ENCODE measurements at regions not wholly inside any gene's neighbourhood (a gene's known extent, or its start where the extent isn't known, plus 50 kb on each side); places are given as distances from the start of the nearest gene placed in this dataset.
"Not testable (repeated sequence)": the region's sequence is repeated elsewhere in the genome, so short reads cannot be mapped to it uniquely, and the experiment has no call there.

DNA sequence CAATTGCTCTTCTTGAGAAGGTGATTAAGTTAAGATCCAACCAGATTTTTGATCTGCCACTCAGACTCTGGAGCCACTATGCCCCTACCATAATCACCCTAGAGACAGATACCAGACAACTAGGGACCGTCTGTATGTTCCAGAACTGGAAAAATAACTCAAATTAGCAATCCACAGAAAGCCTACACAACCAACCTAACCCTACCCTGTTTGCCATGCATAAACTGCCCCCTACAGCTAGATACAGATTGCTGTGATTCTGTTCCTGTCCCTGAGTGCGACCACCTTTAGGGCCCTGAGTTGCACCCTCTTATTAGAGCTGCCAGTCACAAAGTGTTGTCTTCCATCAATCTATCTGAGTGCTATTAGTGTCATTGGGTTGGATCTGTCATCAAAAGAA, 929.8 kb upstream of the SLITRK1 start:
- no peak overlapping the region for H3K4me3 ChIP-seq (ENCODE audit: low read depth, low read length)
- TF ChIP-seq, protein P1, sequence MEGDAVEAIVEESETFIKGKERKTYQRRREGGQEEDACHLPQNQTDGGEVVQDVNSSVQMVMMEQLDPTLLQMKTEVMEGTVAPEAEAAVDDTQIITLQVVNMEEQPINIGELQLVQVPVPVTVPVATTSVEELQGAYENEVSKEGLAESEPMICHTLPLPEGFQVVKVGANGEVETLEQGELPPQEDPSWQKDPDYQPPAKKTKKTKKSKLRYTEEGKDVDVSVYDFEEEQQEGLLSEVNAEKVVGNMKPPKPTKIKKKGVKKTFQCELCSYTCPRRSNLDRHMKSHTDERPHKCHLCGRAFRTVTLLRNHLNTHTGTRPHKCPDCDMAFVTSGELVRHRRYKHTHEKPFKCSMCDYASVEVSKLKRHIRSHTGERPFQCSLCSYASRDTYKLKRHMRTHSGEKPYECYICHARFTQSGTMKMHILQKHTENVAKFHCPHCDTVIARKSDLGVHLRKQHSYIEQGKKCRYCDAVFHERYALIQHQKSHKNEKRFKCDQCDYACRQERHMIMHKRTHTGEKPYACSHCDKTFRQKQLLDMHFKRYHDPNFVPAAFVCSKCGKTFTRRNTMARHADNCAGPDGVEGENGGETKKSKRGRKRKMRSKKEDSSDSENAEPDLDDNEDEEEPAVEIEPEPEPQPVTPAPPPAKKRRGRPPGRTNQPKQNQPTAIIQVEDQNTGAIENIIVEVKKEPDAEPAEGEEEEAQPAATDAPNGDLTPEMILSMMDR (IDR thresholded peaks at IDR 0.05; ENCODE audit: insufficient read depth, low read depth, low read length, missing control alignments): no peak
- DNase-seq (ENCODE audit: low read depth): no peak

DNA sequence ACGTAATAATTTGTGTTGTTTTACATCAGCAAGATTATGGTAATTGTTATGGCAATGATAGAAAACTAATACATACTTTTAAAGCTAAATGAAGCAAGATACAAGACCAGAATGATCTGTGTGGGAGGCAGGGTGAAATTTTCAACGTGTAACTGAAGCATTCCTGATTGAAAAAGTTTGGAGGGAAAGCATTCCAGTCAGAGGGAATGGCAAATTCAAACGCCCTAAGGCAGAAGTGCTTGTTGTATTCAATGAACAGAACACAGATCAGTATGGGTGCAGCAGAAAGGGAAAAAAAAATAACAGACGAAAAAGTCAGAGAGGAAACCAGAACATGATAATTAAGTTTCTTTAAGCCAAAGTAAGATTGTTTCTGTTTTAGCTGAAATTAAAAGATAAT, 928.5 kb upstream of the SLITRK1 start:
- TF ChIP-seq, protein P1 (IDR thresholded peaks at IDR 0.05; ENCODE audit: insufficient read depth, low read depth, low read length, missing control alignments): no peak
- no peak overlapping the region for H3K4me3 ChIP-seq (ENCODE audit: low read depth, low read length)
- no peak for DNase-seq (ENCODE audit: low read depth)

DNA sequence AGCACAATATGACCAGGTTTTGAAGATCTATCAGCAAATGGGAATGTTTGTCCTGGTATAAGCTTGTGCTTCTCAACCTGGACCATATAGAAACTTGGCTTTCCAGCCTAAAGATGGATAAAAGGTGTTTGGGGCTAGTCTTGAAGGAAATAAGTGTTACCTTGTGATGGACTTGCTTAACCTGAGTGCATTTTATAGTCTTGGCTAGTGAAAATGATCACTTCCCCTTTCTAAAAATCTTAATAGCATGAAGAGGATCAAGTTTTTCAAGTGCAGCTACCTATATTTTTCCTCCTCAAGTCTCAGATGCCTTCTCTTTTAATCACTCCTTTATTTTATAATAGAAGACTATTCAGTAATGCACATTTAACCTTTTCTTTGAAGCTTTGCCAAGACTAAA, 919.8 kb upstream of the SLITRK1 start:
- DNase-seq (ENCODE audit: low read depth): no peak
- TF ChIP-seq, protein P1 (IDR thresholded peaks at IDR 0.05; ENCODE audit: insufficient read depth, low read depth, low read length, missing control alignments): no peak
- no peak overlapping the region for H3K4me3 ChIP-seq (ENCODE audit: low read depth, low read length)

DNA sequence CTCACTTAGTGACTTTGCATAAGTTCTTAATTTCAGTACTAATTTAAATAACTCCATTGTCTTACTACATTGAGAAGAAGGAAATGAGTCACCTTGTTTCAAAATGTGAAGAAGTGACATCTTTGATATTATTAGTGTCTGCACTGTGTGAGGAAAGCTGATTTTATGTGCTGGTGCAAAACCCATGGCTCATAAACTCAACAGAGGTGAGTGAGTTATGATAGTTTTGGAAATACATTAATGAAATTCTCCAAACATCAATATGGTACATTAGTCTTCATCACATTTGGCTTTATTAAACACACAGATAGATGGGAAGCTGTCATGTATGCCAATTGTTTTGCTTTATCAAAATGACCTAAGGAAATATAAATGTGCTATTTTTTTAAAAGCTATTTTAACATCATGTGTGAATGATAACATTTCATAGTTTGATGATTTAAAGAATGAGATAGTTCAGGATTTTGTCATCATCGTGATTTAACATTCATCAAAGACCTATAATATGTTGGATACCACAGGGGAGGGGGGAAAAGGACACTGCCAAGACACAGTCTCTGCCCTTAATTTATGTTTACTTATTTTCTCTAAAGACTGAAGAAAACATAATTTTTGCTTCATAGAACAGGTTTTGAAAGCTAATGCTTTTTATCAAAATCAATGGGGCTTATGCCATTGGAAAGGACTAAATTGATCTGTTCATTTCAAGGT, 902.3 kb upstream of the SLITRK1 start:
- TF ChIP-seq, protein P1 (IDR thresholded peaks at IDR 0.05; ENCODE audit: insufficient read depth, low read depth, low read length, missing control alignments): no peak
- DNase-seq (ENCODE audit: low read depth): no peak
- no peak overlapping the region for H3K4me3 ChIP-seq (ENCODE audit: low read depth, low read length)

DNA sequence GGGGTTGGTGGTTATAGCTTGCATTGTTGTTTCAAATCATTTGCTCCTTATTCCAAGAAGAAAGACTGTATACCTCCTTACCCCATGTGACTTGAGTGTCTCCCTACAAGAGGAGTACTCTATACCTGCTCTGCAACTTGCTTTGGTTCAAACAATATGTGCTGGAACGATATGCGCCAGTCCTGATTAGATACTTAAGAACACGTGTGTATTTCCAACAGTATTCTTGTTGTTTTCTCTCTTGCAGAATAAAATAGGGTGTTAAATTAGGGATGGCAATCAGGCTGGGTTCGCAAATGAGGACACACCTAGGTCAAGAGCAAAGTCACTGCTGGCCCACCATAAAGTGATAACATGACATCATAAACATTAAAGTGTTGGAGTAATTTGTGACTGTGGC, 895.0 kb upstream of the SLITRK1 start:
- H3K4me3 ChIP-seq (ENCODE audit: low read depth, low read length): no peak overlapping the region
- DNase-seq (ENCODE audit: low read depth): no peak
- TF ChIP-seq, protein P1 (IDR thresholded peaks at IDR 0.05; ENCODE audit: insufficient read depth, low read depth, low read length, missing control alignments): no peak

DNA sequence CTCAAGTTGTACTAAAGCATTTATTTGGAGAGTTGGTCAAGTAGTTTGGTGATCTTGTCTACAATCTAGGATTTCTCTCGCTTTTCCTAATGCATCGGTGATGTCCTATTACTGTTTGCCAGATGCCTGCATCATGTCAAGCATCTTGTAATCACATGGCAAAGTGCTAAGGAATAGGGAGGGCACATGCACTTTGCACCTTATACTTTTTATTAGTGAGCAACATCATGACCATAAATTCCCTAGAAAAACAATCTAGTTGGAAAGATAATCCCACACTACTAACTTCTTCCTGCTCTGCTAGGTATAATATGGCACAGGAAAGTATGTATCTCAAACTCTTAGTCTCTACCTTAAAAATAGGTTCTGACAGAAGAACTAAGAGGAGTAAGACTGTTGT, 894.3 kb upstream of the SLITRK1 start:
- H3K4me3 ChIP-seq (ENCODE audit: low read depth, low read length): no peak overlapping the region
- DNase-seq (ENCODE audit: low read depth): no peak
- TF ChIP-seq, protein P1 (IDR thresholded peaks at IDR 0.05; ENCODE audit: insufficient read depth, low read depth, low read length, missing control alignments): no peak

DNA sequence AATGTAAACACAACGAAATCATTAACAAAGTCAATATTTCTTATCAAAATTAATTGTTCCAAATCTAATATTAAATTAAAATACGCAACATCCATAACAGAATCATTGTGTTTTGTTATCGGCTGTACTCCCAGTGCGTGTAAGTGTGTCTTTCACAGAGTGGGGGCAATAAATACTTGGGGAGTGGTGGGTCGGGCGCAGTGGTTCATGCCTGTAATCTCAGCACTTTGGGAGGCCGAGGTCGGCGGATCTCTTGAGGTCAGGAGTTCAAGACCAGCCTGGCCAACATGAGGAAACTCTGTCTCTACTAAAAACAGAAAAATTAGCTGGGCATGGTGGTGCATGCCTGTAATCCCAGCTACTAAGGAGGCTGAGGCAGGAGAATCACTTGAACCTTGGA, 893.6 kb upstream of the SLITRK1 start:
- DNase-seq (ENCODE audit: low read depth); H3K4me3 ChIP-seq (ENCODE audit: low read depth, low read length): not testable (repeated sequence)

Measured in GM12865 (cell line).